ENCODE measurements at regions not wholly inside any gene's neighbourhood (a gene's known extent, or its start where the extent isn't known, plus 50 kb on each side); places are given as distances from the start of the nearest gene placed in this dataset.

GRCh38 chr1:185373813-185374529 is 56.9 kb upstream of the IVNS1ABP start:
- peak in 1 of 2 experiments; percentile 44 for DNase-seq (ENCODE audit: low read depth in 1 of 2, low spot score in 1 of 2)
- no peaks in the 10 kb centered on the region for H3K27me3 ChIP-seq (ENCODE audit: insufficient read depth, poor library complexity, severe bottlenecking)
- no peak overlapping the region for H3K4me3 ChIP-seq (replicated peaks; ENCODE audit: insufficient read depth, low read length)
- H3K27ac ChIP-seq (replicated peaks): peak overlapping the region; percentile 72
- TF ChIP-seq SPI1 (IDR thresholded peaks at IDR 0.05; ENCODE audit: borderline replicate concordance, low read depth) (peak; percentile 66), GABPA (IDR thresholded peaks at IDR 0.05; ENCODE audit: low read depth) (no peak), REST (IDR thresholded peaks at IDR 0.05; ENCODE audit: insufficient replicate concordance, low read depth) (no peak), POLR2AphosphoS5 (IDR thresholded peaks at IDR 0.05; ENCODE audit: low read depth) (no peak), CTCF (IDR thresholded peaks at IDR 0.05; ENCODE audit: insufficient read depth, low read length) (no peak)

- DNase-seq (ENCODE audit: low read depth in 1 of 2, low spot score in 1 of 2): no peak
- no peak overlapping the region for H3K27ac ChIP-seq (replicated peaks)
These were observed 52.7 kb upstream of the IVNS1ABP start for GRCh38 chr1:185369786-185370185.

More at GRCh38 chr1:185369786-185370185, 52.7 kb upstream of the IVNS1ABP start:
- Histone ChIP-seq H3K4me3 (replicated peaks; ENCODE audit: insufficient read depth, low read length) (no peak overlapping the region), H3K27me3 (ENCODE audit: insufficient read depth, poor library complexity, severe bottlenecking) (no peaks in the 10 kb centered on the region)
- TF ChIP-seq CTCF (IDR thresholded peaks at IDR 0.05; ENCODE audit: insufficient read depth, low read length) (no peak), REST (IDR thresholded peaks at IDR 0.05; ENCODE audit: insufficient replicate concordance, low read depth) (no peak), SPI1 (IDR thresholded peaks at IDR 0.05; ENCODE audit: borderline replicate concordance, low read depth) (no peak), POLR2AphosphoS5 (IDR thresholded peaks at IDR 0.05; ENCODE audit: low read depth) (no peak), GABPA (IDR thresholded peaks at IDR 0.05; ENCODE audit: low read depth) (no peak)

All from HL-60 (cell line).